Endothelial cell of umbilical vein (primary cell): ENCODE measurements at regions not wholly inside any gene's neighbourhood (a gene's known extent, or its start where the extent isn't known, plus 50 kb on each side); places are given as distances from the start of the nearest gene placed in this dataset.

Experiments
- BruUV-seq: library from RNA; stranded (reverse); fragments of 400-500 nt; replicated peaks from 2 replicates; lab custom pipeline; 2021; lab: Mats Ljungman, UMichigan
- CTCF ChIA-PET: fragments of 300-600, 350-600 bp; sonication (Branson Sonifier 250); formaldehyde crosslinking; loops from one replicate; lab custom pipeline; 2021; ENCODE audit warnings: antibody characterized with exemption, inconsistent platforms; lab: Charles Lee
- POLR2A ChIA-PET: fragments of 300-600, 350-600 bp; sonication (Branson Sonifier 250); formaldehyde crosslinking; loops from one replicate; lab custom pipeline; 2021; ENCODE audit warnings: antibody characterized with exemption, inconsistent platforms; lab: Charles Lee
- DNase-seq: peaks from one replicate; pipeline ENCODE4 v3.0.0-alpha.2; 2011; ENCODE audit warnings: low read depth, low spot score
- FAIRE-seq: peaks from 2 replicates; lab custom pipeline; 2011; peaks lifted over from hg19 to GRCh38; lab: Jason Lieb, UNC
- H2AFZ ChIP-seq: 2 replicates; pipeline ENCODE4 v1.6.0; 2012; ENCODE audit warnings: low read depth, low read length, control low read depth, inconsistent platforms
- H3K27ac ChIP-seq: 2 replicates; pipeline ENCODE4 v1.5.1; 2011; ENCODE audit warnings: low read depth, mild to moderate bottlenecking, control low read depth, low read length, moderate library complexity; ENCODE audit not compliant: insufficient read depth
- H3K27me3 ChIP-seq, 2 experiments: 2 replicates each; pipeline versions ENCODE4 v1.6.0 to v1.6.1; 2011; ENCODE audit warnings: low read length in 2 of 2, mixed read lengths in 1 of 2; ENCODE audit not compliant: control insufficient read depth in 2 of 2, insufficient read depth in 2 of 2
- H3K36me3 ChIP-seq, 2 experiments: 2 replicates in 1 of 2; 3 replicates in 1 of 2; pipeline ENCODE4 v1.5.1; 2011; ENCODE audit warnings: low read length in 2 of 2, mild to moderate bottlenecking in 1 of 2, moderate library complexity in 1 of 2; ENCODE audit not compliant: control insufficient read depth in 2 of 2, insufficient read depth in 2 of 2; ENCODE audit errors: extremely low read depth in 1 of 2
- H3K4me1 ChIP-seq: 3 replicates; pipeline ENCODE4 v1.5.1; 2011; ENCODE audit warnings: mild to moderate bottlenecking, low read length; ENCODE audit not compliant: control insufficient read depth, insufficient read depth; ENCODE audit errors: extremely low read depth
- H3K4me2 ChIP-seq: 2 replicates; pipeline ENCODE4 v1.6.1; 2011; ENCODE audit warnings: low read length, control low read depth, mixed read lengths; ENCODE audit not compliant: insufficient read depth
- H3K4me3 ChIP-seq, 3 experiments: fragments of 200-600 bp in 1 of 3; sonication (generic), shearing (Covaris generic) in 1 of 3; replicated peaks in 1 of 3; 2 replicates each; pipeline ENCODE4 v1.5.1; 2011 to 2016; ENCODE audit warnings: control low read depth in 3 of 3, low read length in 3 of 3, mild to moderate bottlenecking in 2 of 3, inconsistent platforms in 1 of 3, low read depth in 1 of 3, moderate library complexity in 1 of 3; ENCODE audit not compliant: insufficient read depth in 1 of 3
- H3K79me2 ChIP-seq: 2 replicates; pipeline ENCODE4 v1.6.0; 2012; ENCODE audit warnings: low read length, inconsistent platforms; ENCODE audit not compliant: control insufficient read depth, insufficient read depth
- H3K9ac ChIP-seq: replicated peaks from 2 replicates; pipeline ENCODE3; 2011; ENCODE audit warnings: low read length, control low read depth; ENCODE audit not compliant: insufficient read depth; ENCODE audit errors: extremely low read depth
- H3K9me1 ChIP-seq: replicated peaks from 3 replicates; pipeline ENCODE4 v1.6.0; 2011; ENCODE audit warnings: mild to moderate bottlenecking, low read length; ENCODE audit not compliant: control insufficient read depth, insufficient read depth; ENCODE audit errors: extremely low read depth
- H3K9me3 ChIP-seq: replicated peaks from 2 replicates; pipeline ENCODE4 v1.5.1; 2012; ENCODE audit warnings: low read length, inconsistent platforms; ENCODE audit not compliant: control insufficient read depth, insufficient read depth
- H4K20me1 ChIP-seq: replicated peaks from 2 replicates; pipeline ENCODE3; 2011; ENCODE audit warnings: mild to moderate bottlenecking, low read length; ENCODE audit not compliant: control insufficient read depth, insufficient read depth; ENCODE audit errors: extremely low read depth
- CTCF ChIP-seq, 2 donors: IDR thresholded peaks; 1 replicate in 1 of 2; 2 replicates in 1 of 2; pipeline ENCODE4 v1.5.1; 2011; ENCODE audit warnings: low read length in 2 of 2, mild to moderate bottlenecking in 2 of 2, moderate library complexity in 2 of 2, control low read depth in 1 of 2, inconsistent platforms in 1 of 2, low read depth in 1 of 2; ENCODE audit not compliant: insufficient read depth in 1 of 2; ENCODE audit errors: extremely low read depth in 1 of 2
- EZH2 ChIP-seq: IDR thresholded peaks from 2 replicates; pipeline ENCODE4 v1.6.1; 2012; ENCODE audit warnings: borderline replicate concordance, low read depth, mild to moderate bottlenecking, moderate library complexity, low read length, inconsistent platforms; ENCODE audit not compliant: severe bottlenecking
- FOS ChIP-seq: IDR thresholded peaks from 2 replicates; pipeline ENCODE4 v1.6.1; 2011; ENCODE audit warnings: mild to moderate bottlenecking, low read length, moderate library complexity, borderline replicate concordance; ENCODE audit not compliant: insufficient read depth
- GATA2 ChIP-seq: IDR thresholded peaks from 2 replicates; pipeline ENCODE4 v1.7.0; 2011; ENCODE audit warnings: low read depth, mild to moderate bottlenecking, moderate library complexity, mixed read lengths, low read length; ENCODE audit not compliant: insufficient read length, insufficient read depth
- JUN ChIP-seq: IDR thresholded peaks from 2 replicates; pipeline ENCODE4 v1.6.1; 2011; ENCODE audit warnings: borderline replicate concordance, low read depth; ENCODE audit not compliant: insufficient read length, insufficient read depth
- MAX ChIP-seq: IDR thresholded peaks from 2 replicates; pipeline ENCODE4 v1.6.1; 2011; ENCODE audit not compliant: insufficient read depth, insufficient read length
- MYC ChIP-seq: IDR thresholded peaks from one replicate; pipeline ENCODE4 v1.6.1; 2011; ENCODE audit warnings: mild to moderate bottlenecking, low read depth, low read length
- POLR2A ChIP-seq: IDR thresholded peaks from 2 replicates; pipeline ENCODE4 v1.6.1; 2012; ENCODE audit warnings: low read depth, mild to moderate bottlenecking, control low read depth, low read length
- POLR2AphosphoS5 ChIP-seq: IDR thresholded peaks from 2 replicates; pipeline ENCODE4 v1.6.1; 2012; ENCODE audit warnings: low read depth, mild to moderate bottlenecking, control low read depth, low read length, moderate library complexity; ENCODE audit not compliant: insufficient read depth
- dilution Hi-C: fragments of 300-500 bp; cut with MboI; formaldehyde crosslinking; loops from one replicate; pipeline ENCODE4 v1.15.0; 2019; ENCODE audit warnings: low sequenced_read_pairs; ENCODE audit not compliant: extremely low pct_ligation_motif_present
- intact Hi-C: fragments of 100-400 bp; cut with micrococcal nuclease; formaldehyde crosslinking; loops from one replicate; pipeline ENCODE4 v1.10.0; 2022

- H3K4me1 ChIP-seq, result no peaks in the 10 kb centered on the region
- no peaks in the 10 kb centered on the region for H4K20me1 ChIP-seq
- BruUV-seq, result no TSS peak
- dilution Hi-C loops, result no loop called here
- no peak overlapping the region for H3K4me3 ChIP-seq
- H3K9me1 ChIP-seq, result no peaks in the 10 kb centered on the region
- intact Hi-C loops, result no loop called here
- no peaks in the 10 kb centered on the region for H3K36me3 ChIP-seq
- no peak overlapping the region for H2AFZ ChIP-seq
- POLR2A ChIA-PET, result no interaction called here
- CTCF ChIA-PET, result no interaction called here
- H3K27me3 ChIP-seq, result no peaks in the 10 kb centered on the region
- TF ChIP-seq MAX (no peak), MYC (no peak), GATA2 (no peak), FOS (no peak), CTCF (IDR thresholded peaks at IDR 0.05; ENCODE audit: extremely low read depth in 1 of 2, insufficient read depth in 1 of 2, low read depth in 1 of 2, low read length in 2 of 2) (no peak), EZH2 (no peak), POLR2AphosphoS5 (no peak), JUN (no peak), POLR2A (no peak)
- no peaks in the 10 kb centered on the region for H3K9me3 ChIP-seq
- DNase-seq, result no peak
- no peaks in the 10 kb centered on the region for H3K79me2 ChIP-seq
- H3K4me2 ChIP-seq, result no peak overlapping the region
- no peak for FAIRE-seq
- H3K27ac ChIP-seq, result no peak overlapping the region
- H3K9ac ChIP-seq, result no peak overlapping the region
Measured at GRCh38 chr7:16212032-16212431, 209.3 kb downstream of the CRPPA start.
